ENCODE measurements at regions not wholly inside any gene's neighbourhood (a gene's known extent, or its start where the extent isn't known, plus 50 kb on each side); places are given as distances from the start of the nearest gene placed in this dataset.

GRCh38 chr10:91163269-91163868 is 57.1 kb upstream of the PCGF5 start:
- Mint-ChIP-seq H3K27ac (peak overlapping the region; percentile 97), H3K27me3 (no peaks in the 10 kb centered on the region), H3K4me3 (peak overlapping the region; percentile 94), H3K4me1 (peaks cover 49% of the 10 kb centered on the region), H3K9me3 (ENCODE audit: insufficient read depth) (no peaks in the 10 kb centered on the region)
- peak overlapping the region; percentile 34 to 84 (median 71) for H3K4me3 ChIP-seq (ENCODE audit: control extremely low read depth in 1 of 5, extremely low read depth in 1 of 5, insufficient read depth in 1 of 5, low read depth in 2 of 5, low read length in 4 of 5)
- WGBS (ENCODE audit: insufficient coverage), result under 1% methylated on average over 75 of the region's 77 CpGs
- H4K20me1 ChIP-seq (ENCODE audit: control insufficient read depth, insufficient read depth, low read length, poor library complexity, severe bottlenecking), result peaks cover 32% of the 10 kb centered on the region
- peaks cover 0 to under 1% (median 0%) of the 10 kb centered on the region in 3 donors for H3K9me3 ChIP-seq (ENCODE audit: control extremely low read depth in 1 of 3, control insufficient read depth in 2 of 3, insufficient read depth in 1 of 3, low read length in 2 of 3)
- peaks cover 59% of the 10 kb centered on the region for H3K79me2 ChIP-seq (ENCODE audit: control insufficient read depth, insufficient read depth, low read length)
- peak overlapping the region; percentile 85 to 90 for H3K27ac ChIP-seq (ENCODE audit: low read length in 2 of 2)
- peaks cover 14 to 15% of the 10 kb centered on the region in 2 donors for H3K4me1 ChIP-seq (ENCODE audit: control insufficient read depth in 2 of 2, insufficient read depth in 2 of 2, low read length in 2 of 2)
- H3K36me3 ChIP-seq (replicated peaks in 1 of 2; ENCODE audit: control extremely low read depth in 1 of 2, control insufficient read depth in 1 of 2, extremely low read depth in 1 of 2, insufficient read depth in 2 of 2, low read length in 1 of 2), result no peaks in the 10 kb centered on the region
- intact Hi-C loops (cut with micrococcal nuclease), result loop anchor here (1.0 to 5.0 kb wide), 9 partner anchors 38 to 1861 kb away; partner anchors contain the start of genes BTAF1, HECTD2, IFIT2 and PCGF5
- H3K4me2 ChIP-seq (replicated peaks; ENCODE audit: low read depth, low read length, poor library complexity, severe bottlenecking), result peak overlapping the region; percentile 90
- peak overlapping the region; percentile 87 for H3K9ac ChIP-seq (ENCODE audit: low read length)
- peak overlapping the region; percentile 75 for H2AFZ ChIP-seq (ENCODE audit: insufficient read depth, low read depth, low read length, poor library complexity, severe bottlenecking)
- peak; percentile 48 for ATAC-seq (ENCODE audit: low read depth)
- TF ChIP-seq CTCF (IDR thresholded peaks at IDR 0.05) (peak; percentile 34), EZH2 (IDR thresholded peaks at IDR 0.05; ENCODE audit: borderline replicate concordance, insufficient read depth, low read depth, low read length, poor library complexity, severe bottlenecking) (no peak)
- peak; percentile 92 for DNase-seq
- no peaks in the 10 kb centered on the region for H3K27me3 ChIP-seq (replicated peaks in 1 of 4; ENCODE audit: control extremely low read depth in 1 of 4, control insufficient read depth in 3 of 4, insufficient read depth in 4 of 4, low read length in 3 of 4)
- ChIA-PET CTCF (interaction anchor here (0.6 to 5.9 kb wide), 12 partner anchors 17 to 156 kb away, joined by 3 to 70 read pairs (median 4); partner anchors contain the start of gene PCGF5), POLR2A (interaction anchor here (0.6 to 3.2 kb wide), 12 partner anchors 29 to 101 kb away, joined by 3 to 39 read pairs (median 4); partner anchors contain the start of gene PCGF5)

Measured in B cell (primary cell).